ENCODE measurements at regions not wholly inside any gene's neighbourhood (a gene's known extent, or its start where the extent isn't known, plus 50 kb on each side); places are given as distances from the start of the nearest gene placed in this dataset.
A peak's percentile ranks its signal among the peaks of the same experiment; 100 is the strongest.

- intact Hi-C loops (cut with micrococcal nuclease; ENCODE audit: unreplicated experiment) = loop anchor here (1.0 kb wide), 4 partner anchors 61 to 594 kb away; no protein-coding TSS in a partner anchor
- DNase-seq = peak; percentile 82 to 86
- CTCF ChIA-PET = interaction anchor here (0.6 to 2.2 kb wide), 11 partner anchors 16 to 927 kb away, joined by 3 to 15 read pairs (median 3); no protein-coding TSS in a partner anchor
- Histone ChIP-seq H3K27me3 (replicated peaks; ENCODE audit: control insufficient read depth, insufficient read depth, low read length) (no peaks in the 10 kb centered on the region), H3K9me3 (no peaks in the 10 kb centered on the region), H3K4me3 (ENCODE audit: low read depth, low read length) (no peak overlapping the region), H3K4me1 (no peaks in the 10 kb centered on the region), H3K36me3 (ENCODE audit: control insufficient read depth, insufficient read depth, low read length) (no peaks in the 10 kb centered on the region)
- H3K9me3 Mint-ChIP-seq (ENCODE audit: unreplicated experiment) = no peaks in the 10 kb centered on the region
- no TSS peak for BruUV-seq (replicated peaks)
- peak; percentile 79 to 86 for TF ChIP-seq CTCF (IDR thresholded peaks at IDR 0.05; ENCODE audit: insufficient read depth in 1 of 2, low read depth in 1 of 2, low read length in 1 of 2, severe bottlenecking in 1 of 2, unreplicated experiment in 1 of 2)
- no peak overlapping the region for H3K27ac Mint-ChIP-seq (ENCODE audit: unreplicated experiment)
- POLR2A ChIA-PET = no interaction called here
- H3K4me1 Mint-ChIP-seq (ENCODE audit: low read depth, unreplicated experiment) = no peaks in the 10 kb centered on the region
- no peak overlapping the region for H3K4me3 Mint-ChIP-seq (ENCODE audit: unreplicated experiment)
- H3K36me3 Mint-ChIP-seq (ENCODE audit: insufficient read depth, unreplicated experiment) = no peaks in the 10 kb centered on the region
- H3K27me3 Mint-ChIP-seq (ENCODE audit: insufficient read depth, unreplicated experiment) = no peaks in the 10 kb centered on the region
Observed at GRCh38 chr4:170259631-170260153, 169.9 kb upstream of the AADAT start.

GRCh38 chr4:170256807-170257206, 167.1 kb upstream of the AADAT start:
- H3K36me3 Mint-ChIP-seq (ENCODE audit: insufficient read depth, unreplicated experiment) = no peaks in the 10 kb centered on the region
- Histone ChIP-seq H3K36me3 (ENCODE audit: control insufficient read depth, insufficient read depth, low read length) (no peaks in the 10 kb centered on the region), H3K4me1 (no peaks in the 10 kb centered on the region), H3K4me3 (ENCODE audit: low read depth, low read length) (no peak overlapping the region), H3K9me3 (no peaks in the 10 kb centered on the region), H3K27me3 (replicated peaks; ENCODE audit: control insufficient read depth, insufficient read depth, low read length) (no peaks in the 10 kb centered on the region)
- no peaks in the 10 kb centered on the region for H3K9me3 Mint-ChIP-seq (ENCODE audit: unreplicated experiment)
- DNase-seq = no peak
- ChIA-PET CTCF (no interaction called here), POLR2A (no interaction called here)
- H3K27me3 Mint-ChIP-seq (ENCODE audit: insufficient read depth, unreplicated experiment) = no peaks in the 10 kb centered on the region
- no peak for TF ChIP-seq CTCF (IDR thresholded peaks at IDR 0.05; ENCODE audit: insufficient read depth in 1 of 2, low read depth in 1 of 2, low read length in 1 of 2, severe bottlenecking in 1 of 2, unreplicated experiment in 1 of 2)
- H3K4me3 Mint-ChIP-seq (ENCODE audit: unreplicated experiment) = no peak overlapping the region
- H3K4me1 Mint-ChIP-seq (ENCODE audit: low read depth, unreplicated experiment) = no peaks in the 10 kb centered on the region
- H3K27ac Mint-ChIP-seq (ENCODE audit: unreplicated experiment) = no peak overlapping the region
- BruUV-seq (replicated peaks) = no TSS peak
- intact Hi-C loops (cut with micrococcal nuclease; ENCODE audit: unreplicated experiment) = no loop called here

DNA sequence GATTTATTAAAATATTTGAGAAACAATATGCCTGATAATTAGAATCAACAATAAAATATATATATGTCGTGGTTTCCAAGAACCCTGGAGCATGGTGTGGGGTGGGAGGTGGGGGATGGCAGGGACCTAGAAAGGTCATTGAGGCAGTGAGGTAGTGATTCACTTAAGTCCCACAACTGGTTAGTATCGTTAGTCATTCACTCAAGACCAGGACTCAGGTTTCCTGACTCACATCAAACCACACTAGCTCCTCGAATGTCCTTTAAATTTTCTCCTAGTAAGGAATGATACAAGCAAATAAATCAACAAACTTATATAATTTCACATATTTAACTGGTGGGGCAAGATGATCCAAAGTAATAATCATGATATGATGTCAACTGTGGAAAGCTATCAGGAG, 158.8 kb upstream of the AADAT start:
- no peaks in the 10 kb centered on the region for H3K36me3 Mint-ChIP-seq (ENCODE audit: insufficient read depth, unreplicated experiment)

More for the DNA sequence above, 158.8 kb upstream of the AADAT start:
- Mint-ChIP-seq H3K27ac (ENCODE audit: unreplicated experiment) (no peak overlapping the region), H3K4me3 (ENCODE audit: unreplicated experiment) (no peak overlapping the region), H3K4me1 (ENCODE audit: low read depth, unreplicated experiment) (peaks cover 5% of the 10 kb centered on the region), H3K27me3 (ENCODE audit: insufficient read depth, unreplicated experiment) (peaks cover 4% of the 10 kb centered on the region), H3K9me3 (ENCODE audit: unreplicated experiment) (no peaks in the 10 kb centered on the region)
- Histone ChIP-seq H3K4me3 (ENCODE audit: low read depth, low read length) (no peak overlapping the region), H3K4me1 (no peaks in the 10 kb centered on the region), H3K36me3 (ENCODE audit: control insufficient read depth, insufficient read depth, low read length) (no peaks in the 10 kb centered on the region), H3K9me3 (no peaks in the 10 kb centered on the region), H3K27me3 (replicated peaks; ENCODE audit: control insufficient read depth, insufficient read depth, low read length) (no peaks in the 10 kb centered on the region)
- intact Hi-C loops (cut with micrococcal nuclease; ENCODE audit: unreplicated experiment) = no loop called here
- TF ChIP-seq CTCF (IDR thresholded peaks at IDR 0.05; ENCODE audit: insufficient read depth in 1 of 2, low read depth in 1 of 2, low read length in 1 of 2, severe bottlenecking in 1 of 2, unreplicated experiment in 1 of 2) = no peak
- DNase-seq = no peak
- CTCF ChIA-PET = no interaction called here
- BruUV-seq (replicated peaks) = no TSS peak
- POLR2A ChIA-PET = no interaction called here
